ENCODE measurements at regions not wholly inside any gene's neighbourhood (a gene's known extent, or its start where the extent isn't known, plus 50 kb on each side); places are given as distances from the start of the nearest gene placed in this dataset.

GRCh38 chr22:22362311-22362710 lies 117.7 kb downstream of the VPREB1 start:
- TF ChIP-seq ZNF565 (CRISPR knock-in tag; conservative IDR thresholded peaks at IDR 0.05; ENCODE audit: low read depth) (no peak), ISL1 (CRISPR knock-in tag; IDR thresholded peaks at IDR 0.05) (no peak), CREB5 (CRISPR knock-in tag; IDR thresholded peaks at IDR 0.05; ENCODE audit: low read depth) (no peak), ZFP30 (CRISPR knock-in tag; IDR thresholded peaks at IDR 0.05) (no peak), ZFP3 (CRISPR knock-in tag; IDR thresholded peaks at IDR 0.05) (no peak), RARB (CRISPR knock-in tag; IDR thresholded peaks at IDR 0.05) (no peak), CSRNP3 (CRISPR knock-in tag; IDR thresholded peaks at IDR 0.05) (no peak), ESRRG (CRISPR knock-in tag; IDR thresholded peaks at IDR 0.05) (no peak), OSR1 (CRISPR knock-in tag; IDR thresholded peaks at IDR 0.05) (no peak), ZNF70 (CRISPR knock-in tag; IDR thresholded peaks at IDR 0.05) (no peak), GLIS3 (CRISPR knock-in tag; IDR thresholded peaks at IDR 0.05) (no peak), PPARA (CRISPR knock-in tag; IDR thresholded peaks at IDR 0.05; ENCODE audit: borderline replicate concordance) (no peak), ZC3H10 (CRISPR knock-in tag; IDR thresholded peaks at IDR 0.05) (no peak), BACH2 (CRISPR knock-in tag; IDR thresholded peaks at IDR 0.05; ENCODE audit: borderline replicate concordance) (no peak)
- TF ChIP-seq, protein P1, sequence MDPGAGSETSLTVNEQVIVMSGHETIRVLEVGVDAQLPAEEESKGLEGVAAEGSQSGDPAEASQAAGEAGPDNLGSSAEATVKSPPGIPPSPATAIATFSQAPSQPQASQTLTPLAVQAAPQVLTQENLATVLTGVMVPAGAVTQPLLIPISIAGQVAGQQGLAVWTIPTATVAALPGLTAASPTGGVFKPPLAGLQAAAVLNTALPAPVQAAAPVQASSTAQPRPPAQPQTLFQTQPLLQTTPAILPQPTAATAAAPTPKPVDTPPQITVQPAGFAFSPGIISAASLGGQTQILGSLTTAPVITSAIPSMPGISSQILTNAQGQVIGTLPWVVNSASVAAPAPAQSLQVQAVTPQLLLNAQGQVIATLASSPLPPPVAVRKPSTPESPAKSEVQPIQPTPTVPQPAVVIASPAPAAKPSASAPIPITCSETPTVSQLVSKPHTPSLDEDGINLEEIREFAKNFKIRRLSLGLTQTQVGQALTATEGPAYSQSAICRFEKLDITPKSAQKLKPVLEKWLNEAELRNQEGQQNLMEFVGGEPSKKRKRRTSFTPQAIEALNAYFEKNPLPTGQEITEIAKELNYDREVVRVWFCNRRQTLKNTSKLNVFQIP (CRISPR knock-in tag; IDR thresholded peaks at IDR 0.05; ENCODE audit: borderline replicate concordance, low read depth), result no peak

DNA sequence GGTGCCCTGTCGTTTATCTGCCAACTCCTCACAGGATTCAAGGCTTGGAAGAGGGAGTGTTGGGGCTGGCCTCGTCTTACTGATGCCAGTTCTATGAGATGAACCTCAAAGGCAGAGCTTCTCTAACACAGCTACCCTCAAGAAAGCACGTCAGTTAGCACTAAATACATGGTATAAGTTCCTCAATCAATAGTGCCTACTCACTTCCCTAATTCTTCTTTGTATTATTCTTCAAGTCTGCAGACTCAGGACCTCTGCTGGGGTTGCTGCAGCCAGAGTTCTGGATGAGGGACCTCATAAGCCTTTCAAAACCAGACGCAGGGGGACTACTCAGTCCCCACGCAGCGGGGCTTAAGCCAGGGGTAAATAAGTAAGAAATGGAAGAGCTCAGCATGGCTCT lies 118.3 kb downstream of the VPREB1 start:
- no peak for TF ChIP-seq SNAI2 (CRISPR knock-in tag; IDR thresholded peaks at IDR 0.05)
- no peak for TF ChIP-seq ZFP30 (CRISPR knock-in tag; IDR thresholded peaks at IDR 0.05)
- no peak for ATAC-seq

More at GRCh38 chr22:22362311-22362710, 117.7 kb downstream of the VPREB1 start:
- no peak for ATAC-seq

- no peak for ATAC-seq
Observed at GRCh38 chr22:22364207-22364606, 119.6 kb downstream of the VPREB1 start.

GRCh38 chr22:22366537-22366936 lies 122.0 kb downstream of the VPREB1 start:
- ATAC-seq, result no peak
- TF ChIP-seq ESRRG (CRISPR knock-in tag; IDR thresholded peaks at IDR 0.05) (no peak), PATZ1 (CRISPR knock-in tag; IDR thresholded peaks at IDR 0.05; ENCODE audit: borderline replicate concordance) (no peak), ZNF565 (CRISPR knock-in tag; conservative IDR thresholded peaks at IDR 0.05; ENCODE audit: low read depth) (no peak), CSDC2 (CRISPR knock-in tag; IDR thresholded peaks at IDR 0.05) (no peak), ZNF70 (CRISPR knock-in tag; IDR thresholded peaks at IDR 0.05) (no peak), BACH2 (CRISPR knock-in tag; IDR thresholded peaks at IDR 0.05; ENCODE audit: borderline replicate concordance) (no peak), GLIS3 (CRISPR knock-in tag; IDR thresholded peaks at IDR 0.05) (no peak), TCF4 (CRISPR knock-in tag; IDR thresholded peaks at IDR 0.05; ENCODE audit: borderline replicate concordance) (no peak), ZFP3 (CRISPR knock-in tag; IDR thresholded peaks at IDR 0.05) (no peak), TOX (CRISPR knock-in tag; IDR thresholded peaks at IDR 0.05; ENCODE audit: borderline replicate concordance) (no peak), ARNTL (CRISPR knock-in tag; IDR thresholded peaks at IDR 0.05; ENCODE audit: borderline replicate concordance, low read depth) (no peak), ISL1 (CRISPR knock-in tag; IDR thresholded peaks at IDR 0.05) (no peak)
- TF ChIP-seq, protein P2, sequence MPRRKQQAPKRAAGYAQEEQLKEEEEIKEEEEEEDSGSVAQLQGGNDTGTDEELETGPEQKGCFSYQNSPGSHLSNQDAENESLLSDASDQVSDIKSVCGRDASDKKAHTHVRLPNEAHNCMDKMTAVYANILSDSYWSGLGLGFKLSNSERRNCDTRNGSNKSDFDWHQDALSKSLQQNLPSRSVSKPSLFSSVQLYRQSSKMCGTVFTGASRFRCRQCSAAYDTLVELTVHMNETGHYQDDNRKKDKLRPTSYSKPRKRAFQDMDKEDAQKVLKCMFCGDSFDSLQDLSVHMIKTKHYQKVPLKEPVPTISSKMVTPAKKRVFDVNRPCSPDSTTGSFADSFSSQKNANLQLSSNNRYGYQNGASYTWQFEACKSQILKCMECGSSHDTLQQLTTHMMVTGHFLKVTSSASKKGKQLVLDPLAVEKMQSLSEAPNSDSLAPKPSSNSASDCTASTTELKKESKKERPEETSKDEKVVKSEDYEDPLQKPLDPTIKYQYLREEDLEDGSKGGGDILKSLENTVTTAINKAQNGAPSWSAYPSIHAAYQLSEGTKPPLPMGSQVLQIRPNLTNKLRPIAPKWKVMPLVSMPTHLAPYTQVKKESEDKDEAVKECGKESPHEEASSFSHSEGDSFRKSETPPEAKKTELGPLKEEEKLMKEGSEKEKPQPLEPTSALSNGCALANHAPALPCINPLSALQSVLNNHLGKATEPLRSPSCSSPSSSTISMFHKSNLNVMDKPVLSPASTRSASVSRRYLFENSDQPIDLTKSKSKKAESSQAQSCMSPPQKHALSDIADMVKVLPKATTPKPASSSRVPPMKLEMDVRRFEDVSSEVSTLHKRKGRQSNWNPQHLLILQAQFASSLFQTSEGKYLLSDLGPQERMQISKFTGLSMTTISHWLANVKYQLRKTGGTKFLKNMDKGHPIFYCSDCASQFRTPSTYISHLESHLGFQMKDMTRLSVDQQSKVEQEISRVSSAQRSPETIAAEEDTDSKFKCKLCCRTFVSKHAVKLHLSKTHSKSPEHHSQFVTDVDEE (CRISPR knock-in tag; IDR thresholded peaks at IDR 0.05), result no peak
- TF ChIP-seq, protein P1 (CRISPR knock-in tag; IDR thresholded peaks at IDR 0.05; ENCODE audit: borderline replicate concordance, low read depth), result no peak

More at GRCh38 chr22:22364207-22364606, 119.6 kb downstream of the VPREB1 start:
- TF ChIP-seq CSDC2 (CRISPR knock-in tag; IDR thresholded peaks at IDR 0.05) (no peak), ZFP3 (CRISPR knock-in tag; IDR thresholded peaks at IDR 0.05) (no peak), ESRRG (CRISPR knock-in tag; IDR thresholded peaks at IDR 0.05) (no peak), SNAI2 (CRISPR knock-in tag; IDR thresholded peaks at IDR 0.05) (no peak)
- TF ChIP-seq, protein P1 (CRISPR knock-in tag; IDR thresholded peaks at IDR 0.05; ENCODE audit: borderline replicate concordance, low read depth), result no peak
